Dendritic cell treated with granulocyte-macrophage colony-stimulating factor and Interleukin-4, amounts not matched to agents 40 ng/mL and 50 ng/mL, for 4 days (primary cell): ENCODE measurements at regions not wholly inside any gene's neighbourhood (a gene's known extent, or its start where the extent isn't known, plus 50 kb on each side); places are given as distances from the start of the nearest gene placed in this dataset.
"Not testable (repeated sequence)": the region's sequence is repeated elsewhere in the genome, so short reads cannot be mapped to it uniquely, and the experiment has no call there.

ENCODE experiments used
- H3K27ac Mint-ChIP-seq: one replicate; pipeline ENCODE4 v1.8.0; 2022; ENCODE audit warnings: mild to moderate bottlenecking, mixed read lengths
- H3K27me3 Mint-ChIP-seq: one replicate; pipeline ENCODE4 v1.8.0; 2022; ENCODE audit warnings: mild to moderate bottlenecking, mixed read lengths
- H3K36me3 Mint-ChIP-seq: one replicate; pipeline ENCODE4 v1.8.0; 2022; ENCODE audit warnings: low read depth, mixed read lengths
- H3K4me1 Mint-ChIP-seq: one replicate; pipeline ENCODE4 v1.8.0; 2022; ENCODE audit warnings: low read depth, mixed read lengths
- H3K4me3 Mint-ChIP-seq: one replicate; pipeline ENCODE4 v1.8.0; 2022; ENCODE audit warnings: mild to moderate bottlenecking, moderate library complexity, mixed read lengths
- H3K9me3 Mint-ChIP-seq: one replicate; pipeline ENCODE4 v1.8.0; 2022; ENCODE audit warnings: mixed read lengths
- intact Hi-C: fragments of 100-400 bp; cut with micrococcal nuclease; formaldehyde crosslinking; loops from one replicate; pipeline ENCODE4 v1.15.0; 2022

DNA sequence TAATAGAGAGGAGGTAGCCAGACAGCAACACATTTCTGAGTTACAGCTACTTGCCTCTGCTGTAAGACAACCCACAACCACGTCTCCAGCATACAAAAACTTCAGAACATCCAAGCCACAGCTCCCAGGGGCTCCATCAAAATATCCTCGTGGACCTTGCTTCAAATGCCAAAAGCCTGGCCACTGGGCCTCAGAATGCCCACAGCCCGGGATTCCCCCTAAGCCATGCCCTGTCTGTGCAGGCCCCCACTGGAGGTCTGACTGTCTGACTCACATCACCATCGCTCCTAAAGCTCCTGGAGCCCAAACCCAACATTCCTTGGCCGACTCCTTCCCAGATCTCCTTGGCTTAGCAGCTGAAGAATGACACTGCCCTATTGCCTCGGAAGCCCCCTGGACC, 186.6 kb upstream of the MAGEB16 start:
- H3K36me3 Mint-ChIP-seq, H3K4me1 Mint-ChIP-seq, H3K4me3 Mint-ChIP-seq, intact Hi-C loops, H3K27ac Mint-ChIP-seq, H3K27me3 Mint-ChIP-seq: not testable (repeated sequence)
- peaks cover 26% of the 10 kb centered on the region for H3K9me3 Mint-ChIP-seq

- no peaks in the 10 kb centered on the region for H3K27me3 Mint-ChIP-seq
- no peaks in the 10 kb centered on the region for H3K9me3 Mint-ChIP-seq
- no peaks in the 10 kb centered on the region for H3K4me1 Mint-ChIP-seq
- no peak overlapping the region for H3K27ac Mint-ChIP-seq
- intact Hi-C loops = no loop called here
- H3K4me3 Mint-ChIP-seq = no peak overlapping the region
- H3K36me3 Mint-ChIP-seq = no peaks in the 10 kb centered on the region
These were observed 180.3 kb upstream of the MAGEB16 start for GRCh38 chrX:35617836-35618235.

DNA sequence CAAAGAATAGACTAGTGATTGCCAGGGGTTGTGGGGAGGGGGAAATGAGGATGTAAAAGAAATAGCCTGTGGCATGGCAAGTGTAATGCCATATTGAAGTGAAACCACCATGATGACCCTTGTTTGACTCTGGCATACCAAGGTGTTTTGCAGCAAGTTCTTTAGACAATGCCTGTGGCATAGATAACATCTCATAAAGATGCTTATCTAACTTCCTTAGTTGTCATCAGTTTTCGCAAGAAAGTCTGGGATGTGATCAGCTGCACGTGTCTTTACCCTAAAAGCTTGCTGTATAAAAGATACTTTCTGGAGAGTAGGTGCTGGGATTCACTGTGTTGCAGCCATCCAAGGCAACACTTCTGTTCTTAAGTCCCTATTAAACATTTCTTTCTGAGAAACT, 176.1 kb upstream of the MAGEB16 start:
- H3K36me3 Mint-ChIP-seq = no peaks in the 10 kb centered on the region
- no peaks in the 10 kb centered on the region for H3K9me3 Mint-ChIP-seq
- intact Hi-C loops = no loop called here
- H3K27ac Mint-ChIP-seq = no peak overlapping the region
- H3K4me3 Mint-ChIP-seq = no peak overlapping the region
- no peaks in the 10 kb centered on the region for H3K27me3 Mint-ChIP-seq
- H3K4me1 Mint-ChIP-seq = no peaks in the 10 kb centered on the region

- no peak overlapping the region for H3K4me3 Mint-ChIP-seq
These were observed 175.5 kb upstream of the MAGEB16 start for GRCh38 chrX:35622601-35623000.

DNA sequence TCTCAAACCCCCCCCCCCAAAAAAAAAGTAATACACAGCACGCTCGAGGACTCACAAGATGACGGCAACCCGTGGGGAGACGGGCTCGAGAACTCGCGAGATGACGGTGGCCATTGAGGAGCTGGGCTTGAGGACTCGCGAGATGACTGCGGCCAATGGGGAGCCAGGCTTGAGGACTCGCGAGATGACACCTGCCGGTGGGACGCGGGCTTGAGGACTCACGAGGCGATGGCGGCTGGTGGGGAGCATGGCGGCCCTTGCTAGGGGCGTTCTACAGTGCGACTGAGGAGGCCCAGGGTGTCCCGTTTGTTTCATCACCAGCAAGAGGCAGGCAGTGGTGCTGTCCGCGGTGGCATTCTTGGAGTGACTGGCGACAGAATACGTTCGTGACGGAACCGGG, 172.4 kb upstream of the MAGEB16 start:
- Mint-ChIP-seq H3K27me3 (peaks cover 1% of the 10 kb centered on the region), H3K4me3 (no peak overlapping the region), H3K27ac (no peak overlapping the region), H3K9me3 (no peaks in the 10 kb centered on the region), H3K36me3 (no peaks in the 10 kb centered on the region), H3K4me1 (no peaks in the 10 kb centered on the region)
- intact Hi-C loops = no loop called here

More at GRCh38 chrX:35622601-35623000, 175.5 kb upstream of the MAGEB16 start:
- Mint-ChIP-seq H3K4me1 (no peaks in the 10 kb centered on the region), H3K9me3 (no peaks in the 10 kb centered on the region), H3K36me3 (no peaks in the 10 kb centered on the region), H3K27me3 (no peaks in the 10 kb centered on the region), H3K27ac (no peak overlapping the region)
- intact Hi-C loops = no loop called here

GRCh38 chrX:35626124-35626523, 172.0 kb upstream of the MAGEB16 start:
- Mint-ChIP-seq H3K36me3 (no peaks in the 10 kb centered on the region), H3K27me3 (peaks cover 1% of the 10 kb centered on the region)
- intact Hi-C loops = no loop called here

DNA sequence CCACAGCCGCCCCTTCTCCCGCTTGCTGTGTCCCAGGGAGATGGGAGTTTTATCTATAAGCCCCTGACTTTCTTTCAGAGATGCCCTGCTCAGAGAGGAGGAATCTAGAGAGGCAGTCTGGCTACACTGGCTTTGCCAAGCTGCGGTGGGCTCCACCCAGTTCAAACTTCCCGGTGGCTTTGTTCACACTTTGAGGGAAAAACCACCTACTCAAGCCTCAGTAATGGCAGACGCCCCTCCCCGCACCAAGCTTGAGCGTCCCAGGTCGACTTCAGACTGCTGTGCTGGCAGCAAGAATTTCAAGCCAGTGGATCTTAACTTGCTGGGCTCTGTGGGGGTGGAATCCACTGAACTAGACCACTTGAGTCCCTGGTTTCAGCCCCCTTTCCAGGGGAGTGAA, 162.2 kb upstream of the MAGEB16 start:
- H3K4me3 Mint-ChIP-seq, intact Hi-C loops, H3K4me1 Mint-ChIP-seq, H3K27ac Mint-ChIP-seq, H3K27me3 Mint-ChIP-seq, H3K36me3 Mint-ChIP-seq: not testable (repeated sequence)
- peaks cover 26% of the 10 kb centered on the region for H3K9me3 Mint-ChIP-seq

More at GRCh38 chrX:35626124-35626523, 172.0 kb upstream of the MAGEB16 start:
- Mint-ChIP-seq H3K27ac (no peak overlapping the region), H3K4me3 (no peak overlapping the region), H3K9me3 (no peaks in the 10 kb centered on the region), H3K4me1 (no peaks in the 10 kb centered on the region)

DNA sequence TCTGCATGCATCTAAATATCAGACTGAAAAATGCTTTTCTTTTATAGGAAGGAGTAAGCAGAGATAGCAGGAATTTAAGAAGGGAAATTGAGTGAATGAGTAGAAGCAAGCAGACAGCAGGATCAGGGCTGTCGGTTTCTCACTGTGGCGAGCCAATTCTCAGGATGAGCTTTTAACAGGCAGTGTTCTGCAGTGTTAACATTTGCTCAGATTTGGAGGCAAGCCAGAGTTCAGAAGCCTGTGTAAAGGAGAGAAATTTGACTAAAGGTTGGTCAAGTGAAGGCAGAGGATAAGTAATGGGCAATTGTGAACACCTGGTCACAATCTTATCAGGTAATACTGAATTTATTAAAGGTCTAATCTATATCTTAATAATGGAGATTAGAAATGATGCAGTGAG, 133.3 kb upstream of the MAGEB16 start:
- Mint-ChIP-seq H3K4me3 (no peak overlapping the region), H3K36me3 (no peaks in the 10 kb centered on the region), H3K27ac (no peak overlapping the region), H3K9me3 (no peaks in the 10 kb centered on the region), H3K4me1 (no peaks in the 10 kb centered on the region), H3K27me3 (no peaks in the 10 kb centered on the region)
- intact Hi-C loops = no loop called here

- H3K27me3 Mint-ChIP-seq = no peaks in the 10 kb centered on the region
- no peak overlapping the region for H3K4me3 Mint-ChIP-seq
- no peaks in the 10 kb centered on the region for H3K4me1 Mint-ChIP-seq
- intact Hi-C loops = no loop called here
- no peak overlapping the region for H3K27ac Mint-ChIP-seq
- H3K9me3 Mint-ChIP-seq = no peaks in the 10 kb centered on the region
- H3K36me3 Mint-ChIP-seq = no peaks in the 10 kb centered on the region
These were observed 132.8 kb upstream of the MAGEB16 start for GRCh38 chrX:35665311-35665710.

DNA sequence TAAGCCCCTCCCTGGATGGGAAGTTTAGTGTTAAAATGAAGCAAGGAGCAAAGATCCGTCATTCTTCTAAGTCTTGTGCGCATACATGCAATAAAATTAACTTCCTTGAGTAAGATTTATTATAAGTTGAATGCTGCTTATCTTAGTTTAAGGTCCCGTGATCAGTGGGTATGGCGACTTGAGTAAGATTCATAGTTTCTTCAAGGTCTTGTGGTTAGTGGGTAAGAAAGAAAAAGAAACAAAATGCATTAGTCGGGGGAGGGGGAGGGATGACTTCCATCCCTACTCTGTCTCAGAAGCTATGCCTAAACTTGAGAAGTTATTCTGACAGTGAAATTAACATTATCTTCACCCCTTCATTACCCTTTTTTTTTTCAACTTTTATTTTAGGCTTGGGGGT, 127.3 kb upstream of the MAGEB16 start:
- H3K9me3 Mint-ChIP-seq = no peaks in the 10 kb centered on the region
- intact Hi-C loops = no loop called here
- no peaks in the 10 kb centered on the region for H3K4me1 Mint-ChIP-seq
- no peak overlapping the region for H3K4me3 Mint-ChIP-seq
- H3K27ac Mint-ChIP-seq = no peak overlapping the region
- no peaks in the 10 kb centered on the region for H3K27me3 Mint-ChIP-seq
- no peaks in the 10 kb centered on the region for H3K36me3 Mint-ChIP-seq

GRCh38 chrX:35675151-35675550, 123.0 kb upstream of the MAGEB16 start:
- no peaks in the 10 kb centered on the region for H3K36me3 Mint-ChIP-seq

GRCh38 chrX:35680940-35681346, 117.2 kb upstream of the MAGEB16 start:
- intact Hi-C loops = no loop called here
- Mint-ChIP-seq H3K27me3 (peaks cover 1% of the 10 kb centered on the region), H3K4me1 (no peaks in the 10 kb centered on the region), H3K27ac (no peak overlapping the region), H3K9me3 (no peaks in the 10 kb centered on the region), H3K36me3 (no peaks in the 10 kb centered on the region), H3K4me3 (no peak overlapping the region)

More at GRCh38 chrX:35675151-35675550, 123.0 kb upstream of the MAGEB16 start:
- no peak overlapping the region for H3K4me3 Mint-ChIP-seq
- no peaks in the 10 kb centered on the region for H3K9me3 Mint-ChIP-seq
- peaks cover 1% of the 10 kb centered on the region for H3K27me3 Mint-ChIP-seq
- no peak overlapping the region for H3K27ac Mint-ChIP-seq
- no peaks in the 10 kb centered on the region for H3K4me1 Mint-ChIP-seq
- intact Hi-C loops = no loop called here

GRCh38 chrX:35682476-35682875, 115.7 kb upstream of the MAGEB16 start:
- Mint-ChIP-seq H3K27me3 (peaks cover 1% of the 10 kb centered on the region), H3K4me3 (no peak overlapping the region), H3K27ac (no peak overlapping the region), H3K36me3 (no peaks in the 10 kb centered on the region), H3K4me1 (no peaks in the 10 kb centered on the region), H3K9me3 (no peaks in the 10 kb centered on the region)
- intact Hi-C loops = no loop called here

GRCh38 chrX:35696760-35697234, 101.3 kb upstream of the MAGEB16 start:
- no peaks in the 10 kb centered on the region for H3K9me3 Mint-ChIP-seq
- no peaks in the 10 kb centered on the region for H3K36me3 Mint-ChIP-seq
- intact Hi-C loops = no loop called here
- peaks cover 10% of the 10 kb centered on the region for H3K4me1 Mint-ChIP-seq
- H3K27ac Mint-ChIP-seq = no peak overlapping the region
- H3K27me3 Mint-ChIP-seq = no peaks in the 10 kb centered on the region
- no peak overlapping the region for H3K4me3 Mint-ChIP-seq

DNA sequence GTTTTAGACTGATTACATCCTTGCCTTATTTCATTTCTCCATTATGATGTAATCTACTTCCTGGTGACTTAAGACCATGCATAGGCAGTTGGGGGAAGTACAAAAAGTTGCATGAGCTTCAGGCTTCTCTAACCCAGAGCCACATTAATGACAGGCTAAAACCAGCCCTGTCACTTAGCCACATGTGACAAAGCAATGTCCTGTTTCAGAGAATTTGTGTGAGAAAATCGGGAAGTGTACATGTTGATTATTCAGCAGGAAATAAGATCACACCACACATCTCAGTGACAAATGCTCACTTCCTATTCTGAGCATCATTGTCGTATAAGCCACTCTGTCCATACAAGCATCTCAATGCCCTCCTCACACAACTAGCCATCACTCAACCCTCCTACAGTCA, 98.5 kb upstream of the MAGEB16 start:
- intact Hi-C loops = no loop called here
- H3K27ac Mint-ChIP-seq = no peak overlapping the region
- H3K36me3 Mint-ChIP-seq = no peaks in the 10 kb centered on the region

More for the DNA sequence above, 98.5 kb upstream of the MAGEB16 start:
- no peak overlapping the region for H3K4me3 Mint-ChIP-seq
- no peaks in the 10 kb centered on the region for H3K27me3 Mint-ChIP-seq
- H3K4me1 Mint-ChIP-seq = peaks cover 10% of the 10 kb centered on the region
- H3K9me3 Mint-ChIP-seq = no peaks in the 10 kb centered on the region
